Trophoblast cell (in vitro differentiated cells and primary cell): ENCODE measurements at regions not wholly inside any gene's neighbourhood (a gene's known extent, or its start where the extent isn't known, plus 50 kb on each side); places are given as distances from the start of the nearest gene placed in this dataset.

Experiments
- DNase-seq, 2 donors: peaks; one replicate each; pipeline ENCODE4 v3.0.0-alpha.2; 2016
- H2AFZ ChIP-seq: 2 replicates; pipeline ENCODE4 v1.6.1; 2013; ENCODE audit warnings: low read length, moderate library complexity, mild to moderate bottlenecking; ENCODE audit not compliant: insufficient read depth, poor library complexity
- H2AK5ac ChIP-seq: 2 replicates; pipeline ENCODE4 v1.6.1; 2013; ENCODE audit warnings: mild to moderate bottlenecking, low read length
- H2BK120ac ChIP-seq: 2 replicates; pipeline ENCODE4 v1.6.1; 2013; ENCODE audit warnings: low read length, mild to moderate bottlenecking, moderate library complexity; ENCODE audit not compliant: insufficient read depth, poor library complexity
- H2BK12ac ChIP-seq: 2 replicates; pipeline ENCODE4 v1.6.1; 2013; ENCODE audit warnings: mild to moderate bottlenecking, low read length, moderate library complexity
- H2BK5ac ChIP-seq: 2 replicates; pipeline ENCODE4 v1.6.1; 2013; ENCODE audit warnings: low read length, low read depth, moderate library complexity, mild to moderate bottlenecking; ENCODE audit not compliant: poor library complexity
- H3K14ac ChIP-seq: 2 replicates; pipeline ENCODE4 v1.6.1; 2013; ENCODE audit warnings: mild to moderate bottlenecking, low read length
- H3K18ac ChIP-seq: 2 replicates; pipeline ENCODE4 v1.6.1; 2013; ENCODE audit warnings: mild to moderate bottlenecking, low read length
- H3K23ac ChIP-seq: 2 replicates; pipeline ENCODE4 v1.6.1; 2013; ENCODE audit warnings: low read length
- H3K27ac ChIP-seq: 2 replicates; pipeline ENCODE4 v1.5.1; 2013; ENCODE audit warnings: low read depth, mild to moderate bottlenecking, inconsistent platforms, low read length, moderate library complexity
- H3K27me3 ChIP-seq: 2 replicates; pipeline ENCODE4 v1.6.1; 2013; ENCODE audit warnings: inconsistent platforms, mild to moderate bottlenecking, low read length, moderate library complexity; ENCODE audit not compliant: insufficient read depth
- H3K36me3 ChIP-seq, 2 experiments: 1 replicate in 1 of 2; 2 replicates in 1 of 2; pipeline ENCODE4 v1.6.1; 2013; ENCODE audit warnings: low read length in 2 of 2, mild to moderate bottlenecking in 2 of 2, moderate library complexity in 1 of 2; ENCODE audit not compliant: insufficient read depth in 2 of 2, control insufficient read depth in 1 of 2
- H3K4ac ChIP-seq: 2 replicates; pipeline ENCODE4 v1.6.1; 2013; ENCODE audit warnings: low read depth, mild to moderate bottlenecking, low read length, moderate library complexity
- H3K4me1 ChIP-seq, 2 experiments: 1 replicate in 1 of 2; 2 replicates in 1 of 2; pipeline ENCODE4 v1.6.1; 2013; ENCODE audit warnings: low read length in 2 of 2, mild to moderate bottlenecking in 2 of 2, moderate library complexity in 1 of 2; ENCODE audit not compliant: insufficient read depth in 2 of 2, control insufficient read depth in 1 of 2
- H3K4me2 ChIP-seq: 2 replicates; pipeline ENCODE4 v1.6.1; 2013; ENCODE audit warnings: inconsistent platforms, mild to moderate bottlenecking, low read length, moderate library complexity
- H3K4me3 ChIP-seq: 2 replicates; pipeline ENCODE4 v1.5.1; 2013; ENCODE audit warnings: mild to moderate bottlenecking, low read depth, low read length, inconsistent platforms
- H3K79me1 ChIP-seq: one replicate; pipeline ENCODE4 v1.6.1; 2013; ENCODE audit warnings: low read length
- H3K79me2 ChIP-seq: 2 replicates; pipeline ENCODE4 v1.6.1; 2013; ENCODE audit warnings: low read length, mild to moderate bottlenecking; ENCODE audit not compliant: control insufficient read depth, insufficient read depth, poor library complexity
- H3K9ac ChIP-seq: 2 replicates; pipeline ENCODE4 v1.6.1; 2013; ENCODE audit warnings: mild to moderate bottlenecking, low read length
- H3K9me3 ChIP-seq: 2 replicates; pipeline ENCODE4 v1.6.1; 2013; ENCODE audit warnings: low read depth, mild to moderate bottlenecking, control low read depth, inconsistent platforms, low read length; ENCODE audit not compliant: insufficient read depth
- H4K12ac ChIP-seq: 2 replicates; pipeline ENCODE4 v1.6.1; 2013; ENCODE audit warnings: low read depth, mild to moderate bottlenecking, low read length, moderate library complexity
- H4K8ac ChIP-seq: 2 replicates; pipeline ENCODE4 v1.6.1; 2013; ENCODE audit warnings: low read depth, mild to moderate bottlenecking, low read length, moderate library complexity
- H4K91ac ChIP-seq: one replicate; pipeline ENCODE4 v1.6.1; 2013; ENCODE audit warnings: low read depth, mild to moderate bottlenecking, low read length, moderate library complexity
- WGBS: extraction: QIAGEN DNeasy Blood & Tissue Kit; methylation state at CpG from one replicate; pipeline ENCODE4 v1.1.7; 2013; ENCODE audit warnings: missing lambda C conversion rate; ENCODE audit not compliant: insufficient read length, insufficient coverage; ENCODE audit errors: extremely low coverage; 5-methylcytosine and 5-hydroxymethylcytosine counted together

DNA sequence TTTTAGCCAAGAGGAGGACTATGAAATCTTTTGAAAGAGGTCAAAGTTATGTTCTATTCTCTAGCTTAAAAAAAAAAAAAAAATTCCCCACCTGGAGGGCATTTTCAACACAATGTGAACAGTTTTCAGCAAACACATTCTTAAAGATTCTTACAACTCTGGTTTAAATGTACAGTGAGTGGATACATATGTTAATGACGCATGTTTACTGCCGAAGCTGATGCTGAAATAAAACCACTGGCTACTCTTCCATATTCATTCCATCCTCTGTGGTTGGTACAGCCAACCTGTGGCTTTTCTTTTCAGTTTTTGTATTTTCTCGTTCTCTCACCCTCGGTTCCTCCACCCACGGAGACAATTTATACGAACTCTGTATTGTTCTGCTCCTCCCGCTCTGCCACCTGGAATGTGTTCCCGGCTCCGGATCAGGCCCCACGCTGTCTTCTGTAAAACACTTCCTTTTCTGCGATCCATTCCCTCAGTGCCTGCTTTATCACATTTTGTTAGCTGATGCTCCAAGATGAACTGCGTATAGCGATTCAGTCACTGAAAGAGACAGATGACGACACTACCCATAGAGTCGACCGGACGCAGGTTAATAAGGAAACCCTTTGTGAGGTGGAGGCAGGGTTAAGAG lies 466.4 kb upstream of the ARGLU1 start:
- Histone ChIP-seq H3K14ac (no peak overlapping the region), H3K4me1 (no peaks in the 10 kb centered on the region), H3K27me3 (no peaks in the 10 kb centered on the region), H3K18ac (no peak overlapping the region), H3K79me2 (no peaks in the 10 kb centered on the region), H2AFZ (no peak overlapping the region), H4K91ac (no peak overlapping the region), H2BK5ac (no peak overlapping the region), H2BK120ac (no peak overlapping the region), H3K27ac (no peak overlapping the region), H2BK12ac (no peak overlapping the region), H3K4ac (no peak overlapping the region), H3K9ac (no peak overlapping the region), H3K4me2 (no peak overlapping the region), H3K9me3 (peaks cover 2% of the 10 kb centered on the region), H3K36me3 (no peaks in the 10 kb centered on the region), H3K79me1 (no peaks in the 10 kb centered on the region), H3K4me3 (no peak overlapping the region), H3K23ac (no peak overlapping the region), H2AK5ac (no peak overlapping the region), H4K8ac (no peak overlapping the region), H4K12ac (no peak overlapping the region)
- no CpG with 5 or more reads among the region's 17 CpGs for WGBS
- DNase-seq: peak in 1 of 2 donors; percentile 34

DNA sequence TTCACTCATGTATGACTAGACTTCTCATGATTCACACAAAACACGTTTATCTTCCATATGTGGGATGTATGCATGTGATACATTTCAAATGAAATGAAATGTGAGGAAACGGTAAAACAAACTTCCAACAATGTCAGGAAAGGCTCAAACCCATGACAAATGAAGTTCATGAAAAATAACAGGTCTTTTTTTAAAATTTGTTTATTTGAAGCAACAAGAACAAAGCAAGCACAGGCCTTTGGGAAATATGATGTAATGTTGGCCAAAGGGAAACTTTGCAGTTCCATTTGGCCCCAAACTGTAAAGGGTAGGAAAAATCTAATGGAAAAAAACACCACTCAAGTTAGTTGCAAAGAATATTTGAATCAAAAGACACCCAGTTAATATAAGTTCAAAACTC lies 463.8 kb upstream of the ARGLU1 start:
- H3K14ac ChIP-seq: no peak overlapping the region
- H3K79me1 ChIP-seq: no peaks in the 10 kb centered on the region
- WGBS: no CpG with 5 or more reads among the region's 2 CpGs
- H3K4ac ChIP-seq: no peak overlapping the region
- H2BK120ac ChIP-seq: no peak overlapping the region
- H3K79me2 ChIP-seq: no peaks in the 10 kb centered on the region
- H3K9ac ChIP-seq: no peak overlapping the region
- H4K12ac ChIP-seq: no peak overlapping the region
- no peaks in the 10 kb centered on the region for H3K36me3 ChIP-seq
- no peak overlapping the region for H4K8ac ChIP-seq
- no peak overlapping the region for H3K27ac ChIP-seq
- no peak overlapping the region for H2BK5ac ChIP-seq
- no peak overlapping the region for H2BK12ac ChIP-seq
- H3K4me3 ChIP-seq: no peak overlapping the region
- no peaks in the 10 kb centered on the region for H3K4me1 ChIP-seq
- H2AFZ ChIP-seq: no peak overlapping the region
- no peaks in the 10 kb centered on the region for H3K9me3 ChIP-seq
- H3K18ac ChIP-seq: no peak overlapping the region
- H3K4me2 ChIP-seq: no peak overlapping the region
- no peak overlapping the region for H4K91ac ChIP-seq
- H2AK5ac ChIP-seq: no peak overlapping the region
- H3K27me3 ChIP-seq: no peaks in the 10 kb centered on the region
- no peak overlapping the region for H3K23ac ChIP-seq
- DNase-seq: peak in 1 of 2 donors; percentile 72

DNA sequence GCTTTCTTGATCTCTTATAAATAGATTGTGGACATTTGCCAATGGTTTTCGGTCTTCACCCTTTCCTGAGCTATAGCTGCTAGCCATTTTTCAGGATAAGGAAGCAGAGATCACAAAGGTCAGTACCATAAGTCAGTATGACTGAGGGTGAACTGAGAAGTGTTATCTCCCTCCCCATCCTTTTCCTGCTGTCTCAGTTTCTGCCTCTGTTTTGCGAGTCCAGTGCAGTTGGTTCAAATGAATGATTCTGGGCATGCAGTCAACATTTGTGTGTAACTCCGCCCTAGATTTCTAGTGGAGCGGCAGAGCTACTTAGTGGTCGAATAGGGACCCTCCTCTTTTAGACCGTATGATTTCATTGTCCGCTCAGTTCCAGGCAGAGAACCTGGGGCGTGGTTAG lies 460.8 kb upstream of the ARGLU1 start:
- WGBS: no CpG with 5 or more reads among the region's 8 CpGs

DNA sequence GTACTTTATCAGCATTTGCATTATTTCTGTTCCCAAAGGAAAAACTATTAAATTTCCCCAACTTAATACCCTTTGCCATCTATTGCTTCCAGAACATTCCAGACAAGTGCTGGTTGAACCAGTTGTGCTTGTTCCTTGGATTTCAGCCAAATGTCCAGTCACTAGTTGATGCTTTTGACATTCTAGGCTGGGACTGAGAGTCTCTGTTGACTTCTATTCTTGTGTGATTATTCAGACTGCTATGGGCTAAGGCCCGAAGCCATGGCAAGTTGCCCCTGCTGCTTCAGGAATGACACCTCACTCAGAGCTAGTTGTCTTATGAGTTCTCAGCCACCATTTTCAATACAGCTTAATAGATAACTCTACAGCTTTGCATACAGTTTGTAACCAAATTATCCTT lies 458.1 kb upstream of the ARGLU1 start:
- no peak overlapping the region for H4K8ac ChIP-seq
- peak; percentile 78 to 85 for DNase-seq
- H3K18ac ChIP-seq: no peak overlapping the region
- H3K79me2 ChIP-seq: no peaks in the 10 kb centered on the region
- H2AK5ac ChIP-seq: no peak overlapping the region
- H3K23ac ChIP-seq: no peak overlapping the region
- no peak overlapping the region for H3K4me2 ChIP-seq
- no CpG with 5 or more reads among the region's 1 CpG for WGBS
- H3K9me3 ChIP-seq: no peaks in the 10 kb centered on the region
- H3K4me1 ChIP-seq: no peaks in the 10 kb centered on the region
- no peak overlapping the region for H3K27ac ChIP-seq
- H4K12ac ChIP-seq: no peak overlapping the region
- H4K91ac ChIP-seq: no peak overlapping the region
- H3K4me3 ChIP-seq: no peak overlapping the region
- H2BK5ac ChIP-seq: no peak overlapping the region
- no peaks in the 10 kb centered on the region for H3K36me3 ChIP-seq
- H3K14ac ChIP-seq: no peak overlapping the region
- no peak overlapping the region for H3K9ac ChIP-seq
- H2BK120ac ChIP-seq: no peak overlapping the region
- H3K79me1 ChIP-seq: no peaks in the 10 kb centered on the region
- H2AFZ ChIP-seq: no peak overlapping the region
- no peaks in the 10 kb centered on the region for H3K27me3 ChIP-seq
- H3K4ac ChIP-seq: no peak overlapping the region
- H2BK12ac ChIP-seq: no peak overlapping the region

More for the DNA sequence above, 460.8 kb upstream of the ARGLU1 start:
- Histone ChIP-seq H2AFZ (no peak overlapping the region), H3K18ac (no peak overlapping the region), H3K79me1 (no peaks in the 10 kb centered on the region), H3K4me2 (no peak overlapping the region), H3K14ac (no peak overlapping the region), H3K9me3 (no peaks in the 10 kb centered on the region), H2BK12ac (no peak overlapping the region), H3K23ac (no peak overlapping the region), H3K4me3 (no peak overlapping the region), H4K8ac (no peak overlapping the region), H4K91ac (no peak overlapping the region), H3K9ac (no peak overlapping the region), H3K36me3 (no peaks in the 10 kb centered on the region), H4K12ac (no peak overlapping the region), H2BK5ac (no peak overlapping the region), H3K4me1 (no peaks in the 10 kb centered on the region), H2BK120ac (no peak overlapping the region), H3K27me3 (no peaks in the 10 kb centered on the region), H2AK5ac (no peak overlapping the region), H3K27ac (no peak overlapping the region), H3K4ac (no peak overlapping the region), H3K79me2 (no peaks in the 10 kb centered on the region)
- DNase-seq: no peak
